HepG2 (cell line): ENCODE measurements at regions not wholly inside any gene's neighbourhood (a gene's known extent, or its start where the extent isn't known, plus 50 kb on each side); places are given as distances from the start of the nearest gene placed in this dataset.

Experiments used
- ATAC-seq: fragments of 200-7000 bp; cut with Tn5 transposase; 3 replicates; pipeline ENCODE4 v1.9.1; 2020; ENCODE audit warnings: mild to moderate bottlenecking, moderate library complexity
- BruUV-seq: library from RNA; stranded (reverse); fragments of 400-500 nt; replicated peaks from 2 replicates; lab custom pipeline; 2021; lab: Mats Ljungman, UMichigan
- CTCF ChIA-PET: fragments of 300-600 bp; formaldehyde crosslinking; extraction: SDS; loops from one replicate; lab custom pipeline; 2021; ENCODE audit warnings: low total read pairs, inconsistent platforms, low intra/inter-chr PET ratio; lab: Yijun Ruan, JAX
- POLR2A ChIA-PET: fragments of 350-600 bp; sonication (Branson Sonifier 250); formaldehyde crosslinking; loops from one replicate; lab custom pipeline; 2020; ENCODE audit warnings: antibody characterized with exemption, inconsistent platforms; lab: Yijun Ruan, JAX
- DNase-seq: peaks from one replicate; pipeline ENCODE4 v3.0.0-alpha.2; 2015; ENCODE audit warnings: low spot score
- FAIRE-seq: peaks from 3 replicates; lab custom pipeline; 2011; peaks lifted over from hg19 to GRCh38; lab: Jason Lieb, UNC
- H2AFZ ChIP-seq: one replicate; pipeline ENCODE4 v1.6.1; 2011; ENCODE audit warnings: low read length, inconsistent platforms
- H3K27ac ChIP-seq: fragments of 300-600 bp; 3 replicates; pipeline ENCODE4 v1.8.0; 2011; ENCODE audit warnings: mixed run types, mild to moderate bottlenecking, mixed read lengths, low read length, inconsistent platforms; ENCODE audit not compliant: insufficient read depth; ENCODE audit errors: extremely low read length
- H3K27me3 ChIP-seq, 2 experiments: fragments of 200-600 bp in 1 of 2; 2 replicates in 1 of 2; 3 replicates in 1 of 2; pipeline versions ENCODE4 v1.6.0 to v1.8.0; 2011; ENCODE audit warnings: low read length in 2 of 2, mild to moderate bottlenecking in 2 of 2, moderate library complexity in 2 of 2, inconsistent platforms in 1 of 2; ENCODE audit not compliant: insufficient read depth in 2 of 2, control insufficient read depth in 1 of 2
- H3K36me3 ChIP-seq, 2 experiments: fragments of 200-600 bp in 1 of 2; replicated peaks in 1 of 2; 2 replicates in 1 of 2; 3 replicates in 1 of 2; pipeline versions ENCODE4 v1.5.1 to v1.8.0; 2011; ENCODE audit warnings: low read length in 2 of 2, inconsistent platforms in 1 of 2; ENCODE audit not compliant: insufficient read depth in 2 of 2, control insufficient read depth in 1 of 2
- H3K4me1 ChIP-seq: 2 replicates; pipeline ENCODE4 v1.5.1; 2012; ENCODE audit warnings: low read length, inconsistent platforms; ENCODE audit not compliant: insufficient read depth
- H3K4me2 ChIP-seq: 2 replicates; pipeline ENCODE4 v1.6.0; 2011; ENCODE audit warnings: low read depth, low read length, inconsistent platforms
- H3K4me3 ChIP-seq, 3 experiments: fragments of 200-600 bp in 1 of 3; sonication (generic), shearing (Covaris generic) in 1 of 3; replicated peaks in 1 of 3; 2 replicates each; pipeline ENCODE4 v1.5.1; 2011 to 2016; ENCODE audit warnings: low read length in 3 of 3, inconsistent platforms in 2 of 3, low read depth in 2 of 3, mild to moderate bottlenecking in 2 of 3, control low read depth in 1 of 3, mixed read lengths in 1 of 3; ENCODE audit not compliant: insufficient read depth in 1 of 3
- H3K79me2 ChIP-seq: one replicate; pipeline ENCODE4 v1.6.1; 2011; ENCODE audit warnings: low read length, inconsistent platforms; ENCODE audit not compliant: insufficient read depth
- H3K9ac ChIP-seq: 2 replicates; pipeline ENCODE4 v1.6.0; 2011; ENCODE audit warnings: mild to moderate bottlenecking, low read depth, low read length, inconsistent platforms; ENCODE audit not compliant: insufficient read depth
- H3K9me3 ChIP-seq: 2 replicates; pipeline ENCODE4 v1.5.1; 2012; ENCODE audit warnings: mild to moderate bottlenecking, low read length
- H4K20me1 ChIP-seq: 2 replicates; pipeline ENCODE4 v1.6.0; 2011; ENCODE audit warnings: inconsistent platforms, mild to moderate bottlenecking, low read length, moderate library complexity; ENCODE audit not compliant: insufficient read depth
- BCL6 ChIP-seq: IDR thresholded peaks from 2 replicates; pipeline ENCODE4 v1.6.1; 2016; ENCODE audit warnings: missing genetic modification reagents, missing compliant biosample characterization
- CHD2 ChIP-seq: IDR thresholded peaks from 2 replicates; pipeline ENCODE4 v1.6.1; 2011; ENCODE audit warnings: low read depth, low read length, improper control_type of control experiment
- HNF1B ChIP-seq: sonication (generic); formaldehyde crosslinking; IDR thresholded peaks from 2 replicates; pipeline ENCODE4 v1.5.1; 2020; ENCODE audit warnings: mild to moderate bottlenecking, moderate library complexity, missing genetic modification reagents
- MLX ChIP-seq: IDR thresholded peaks from 2 replicates; pipeline ENCODE4 v1.6.1; 2016
- POGZ ChIP-seq: sonication (generic); formaldehyde crosslinking; IDR thresholded peaks from 2 replicates; pipeline ENCODE4 v1.4.0; 2020; ENCODE audit warnings: mild to moderate bottlenecking, missing genetic modification reagents
- RAD51 ChIP-seq: fragments of 450-650 bp; IDR thresholded peaks from 2 replicates; pipeline ENCODE4 v1.6.1; 2016; ENCODE audit warnings: borderline replicate concordance
- RARA ChIP-seq: IDR thresholded peaks from 2 replicates; pipeline ENCODE4 v1.6.1; 2016; ENCODE audit warnings: missing genetic modification reagents, missing compliant biosample characterization
- RELA ChIP-seq: sonication (generic); formaldehyde crosslinking; IDR thresholded peaks from 2 replicates; pipeline ENCODE4 v1.4.0; 2020; ENCODE audit warnings: missing genetic modification reagents
- ZBTB38 ChIP-seq: sonication (generic); formaldehyde crosslinking; IDR thresholded peaks from 2 replicates; pipeline ENCODE4 v1.5.1; 2020; ENCODE audit warnings: mild to moderate bottlenecking, missing genetic modification reagents
- ZNF136 ChIP-seq: sonication (generic); formaldehyde crosslinking; IDR thresholded peaks from 2 replicates; pipeline ENCODE4 v1.8.1; 2022; ENCODE audit warnings: low read depth, mild to moderate bottlenecking, moderate library complexity, missing genetic modification reagents
- ZNF296 ChIP-seq: sonication (generic); formaldehyde crosslinking; conservative IDR thresholded peaks from 2 replicates; pipeline ENCODE4 v1.5.0; 2020; ENCODE audit warnings: mild to moderate bottlenecking, missing genetic modification reagents
- ZNF317 ChIP-seq: sonication (generic); formaldehyde crosslinking; IDR thresholded peaks from 2 replicates; pipeline ENCODE4 v1.5.0; 2020; ENCODE audit warnings: mild to moderate bottlenecking, missing genetic modification reagents
- ZNF331 ChIP-seq: sonication (generic); formaldehyde crosslinking; IDR thresholded peaks from 2 replicates; pipeline ENCODE4 v1.4.0; 2020; ENCODE audit warnings: missing genetic modification reagents
- ZNF501 ChIP-seq: sonication (generic); formaldehyde crosslinking; IDR thresholded peaks from 2 replicates; pipeline ENCODE4 v1.5.1; 2020; ENCODE audit warnings: mild to moderate bottlenecking, moderate library complexity, missing genetic modification reagents
- ZNF598 ChIP-seq: sonication (generic); formaldehyde crosslinking; IDR thresholded peaks from 2 replicates; pipeline ENCODE4 v1.5.1; 2020; ENCODE audit warnings: mild to moderate bottlenecking, missing genetic modification reagents, borderline replicate concordance
- ZNF629 ChIP-seq: sonication (generic); formaldehyde crosslinking; conservative IDR thresholded peaks from 2 replicates; pipeline ENCODE4 v1.5.0; 2020; ENCODE audit warnings: missing genetic modification reagents
- ZNF770 ChIP-seq: sonication (generic); formaldehyde crosslinking; IDR thresholded peaks from 2 replicates; pipeline ENCODE4 v1.5.0; 2020; ENCODE audit warnings: mild to moderate bottlenecking, missing genetic modification reagents
- whole genome bisulfite sequencing: methylation state at CpG from one replicate; pipeline ENCODE4 v1.1.6; 2017; ENCODE audit warnings: low lambda C conversion rate; 5-methylcytosine and 5-hydroxymethylcytosine counted together
- in situ Hi-C: cut with HindIII; loops from 2 replicates; pipeline ENCODE4 v1.10.0; 2017; ENCODE audit warnings: low pct_unique_long_range_greater_than_20kb; ENCODE audit not compliant: extremely low pct_ligation_motif_present
- intact Hi-C: fragments of 100-400 bp; cut with micrococcal nuclease; formaldehyde crosslinking; loops from one replicate; pipeline ENCODE4 v1.10.0; 2022; ENCODE audit not compliant: unreplicated experiment

GRCh38 chr1:209219791-209220524 lies 363.6 kb upstream of the CAMK1G start:
- TF ChIP-seq CHD2 (no peak), ZNF296 (CRISPR knock-in tag) (no peak), ZNF629 (CRISPR knock-in tag) (no peak), ZNF501 (CRISPR knock-in tag) (no peak), ZNF317 (no peak), BCL6 (CRISPR knock-in tag) (no peak), ZNF598 (no peak), RARA (CRISPR knock-in tag) (no peak), ZNF136 (no peak)
- FAIRE-seq (no peak), DNase-seq (no peak), ATAC-seq (no peak)
- no TSS peak for BruUV-seq
- H2AFZ ChIP-seq = no peak overlapping the region
- no peaks in the 10 kb centered on the region for H3K79me2 ChIP-seq
- H3K9me3 ChIP-seq = no peaks in the 10 kb centered on the region
- ChIA-PET CTCF (no interaction called here), POLR2A (no interaction called here)
- H3K27me3 ChIP-seq = no peaks in the 10 kb centered on the region
- no peak overlapping the region for H3K27ac ChIP-seq
- no peaks in the 10 kb centered on the region for H3K4me1 ChIP-seq
- no peaks in the 10 kb centered on the region for H4K20me1 ChIP-seq
- no peak overlapping the region for H3K9ac ChIP-seq
- no peak overlapping the region for H3K4me2 ChIP-seq
- H3K4me3 ChIP-seq = no peak overlapping the region
- WGBS = 25% methylated on average over 16 of the region's 16 CpGs
- intact Hi-C loops (no loop called here), in situ Hi-C loops (loop anchor here (25.0 kb wide), 1 partner anchor 1208 kb away; no protein-coding TSS in a partner anchor)
- H3K36me3 ChIP-seq = no peaks in the 10 kb centered on the region

- H3K36me3 ChIP-seq = no peaks in the 10 kb centered on the region
- H3K9ac ChIP-seq = no peak overlapping the region
- no peaks in the 10 kb centered on the region for H3K4me1 ChIP-seq
- no peaks in the 10 kb centered on the region for H3K27me3 ChIP-seq
- intact Hi-C loops (no loop called here), in situ Hi-C loops (loop anchor here (25.0 kb wide), 1 partner anchor 1211 kb away; no protein-coding TSS in a partner anchor)
- H3K4me3 ChIP-seq = no peak overlapping the region
- H3K27ac ChIP-seq = no peak overlapping the region
- WGBS = 2% methylated on average over 5 of the region's 5 CpGs
- BruUV-seq = no TSS peak
- DNase-seq (no peak), ATAC-seq (no peak), FAIRE-seq (no peak)
- POLR2A ChIA-PET = no interaction called here
- CTCF ChIA-PET = no interaction called here
- no peak overlapping the region for H2AFZ ChIP-seq
- no peaks in the 10 kb centered on the region for H3K79me2 ChIP-seq
- H3K9me3 ChIP-seq = no peaks in the 10 kb centered on the region
- H4K20me1 ChIP-seq = no peaks in the 10 kb centered on the region
- no peak overlapping the region for H3K4me2 ChIP-seq
- TF ChIP-seq ZBTB38 (CRISPR knock-in tag) = no peak
- no peak for TF ChIP-seq HNF1B
- TF ChIP-seq ZNF331 (CRISPR knock-in tag) = no peak
- no peak for TF ChIP-seq POGZ (CRISPR knock-in tag)
- TF ChIP-seq RELA (CRISPR knock-in tag) = no peak
- TF ChIP-seq MLX (CRISPR knock-in tag) = no peak
- TF ChIP-seq RAD51 = no peak
- TF ChIP-seq ZNF770 = no peak
Measured at GRCh38 chr1:209222826-209223225, 360.7 kb upstream of the CAMK1G start.
